HepG2 (cell line): ENCODE measurements at regions not wholly inside any gene's neighbourhood (a gene's known extent, or its start where the extent isn't known, plus 50 kb on each side); places are given as distances from the start of the nearest gene placed in this dataset.

Source experiments
- ATAC-seq: fragments of 200-7000 bp; cut with Tn5 transposase; 3 replicates; pipeline ENCODE4 v1.9.1; 2020; ENCODE audit warnings: mild to moderate bottlenecking, moderate library complexity
- BruUV-seq: library from RNA; stranded (reverse); fragments of 400-500 nt; replicated peaks from 2 replicates; lab custom pipeline; 2021; lab: Mats Ljungman, UMichigan
- CTCF ChIA-PET: fragments of 300-600 bp; formaldehyde crosslinking; extraction: SDS; loops from one replicate; lab custom pipeline; 2021; ENCODE audit warnings: low total read pairs, inconsistent platforms, low intra/inter-chr PET ratio; lab: Yijun Ruan, JAX
- POLR2A ChIA-PET: fragments of 350-600 bp; sonication (Branson Sonifier 250); formaldehyde crosslinking; loops from one replicate; lab custom pipeline; 2020; ENCODE audit warnings: antibody characterized with exemption, inconsistent platforms; lab: Yijun Ruan, JAX
- DNase-seq: peaks from one replicate; pipeline ENCODE4 v3.0.0-alpha.2; 2015; ENCODE audit warnings: low spot score
- FAIRE-seq: peaks from 3 replicates; lab custom pipeline; 2011; peaks lifted over from hg19 to GRCh38; lab: Jason Lieb, UNC
- H2AFZ ChIP-seq: one replicate; pipeline ENCODE4 v1.6.1; 2011; ENCODE audit warnings: low read length, inconsistent platforms
- H3K27ac ChIP-seq: fragments of 300-600 bp; 3 replicates; pipeline ENCODE4 v1.8.0; 2011; ENCODE audit warnings: mixed run types, mild to moderate bottlenecking, mixed read lengths, low read length, inconsistent platforms; ENCODE audit not compliant: insufficient read depth; ENCODE audit errors: extremely low read length
- H3K27me3 ChIP-seq, 2 experiments: fragments of 200-600 bp in 1 of 2; 2 replicates in 1 of 2; 3 replicates in 1 of 2; pipeline versions ENCODE4 v1.6.0 to v1.8.0; 2011; ENCODE audit warnings: low read length in 2 of 2, mild to moderate bottlenecking in 2 of 2, moderate library complexity in 2 of 2, inconsistent platforms in 1 of 2; ENCODE audit not compliant: insufficient read depth in 2 of 2, control insufficient read depth in 1 of 2
- H3K36me3 ChIP-seq, 2 experiments: fragments of 200-600 bp in 1 of 2; replicated peaks in 1 of 2; 2 replicates in 1 of 2; 3 replicates in 1 of 2; pipeline versions ENCODE4 v1.5.1 to v1.8.0; 2011; ENCODE audit warnings: low read length in 2 of 2, inconsistent platforms in 1 of 2; ENCODE audit not compliant: insufficient read depth in 2 of 2, control insufficient read depth in 1 of 2
- H3K4me1 ChIP-seq: 2 replicates; pipeline ENCODE4 v1.5.1; 2012; ENCODE audit warnings: low read length, inconsistent platforms; ENCODE audit not compliant: insufficient read depth
- H3K4me2 ChIP-seq: 2 replicates; pipeline ENCODE4 v1.6.0; 2011; ENCODE audit warnings: low read depth, low read length, inconsistent platforms
- H3K4me3 ChIP-seq, 3 experiments: fragments of 200-600 bp in 1 of 3; sonication (generic), shearing (Covaris generic) in 1 of 3; replicated peaks in 1 of 3; 2 replicates each; pipeline ENCODE4 v1.5.1; 2011 to 2016; ENCODE audit warnings: low read length in 3 of 3, inconsistent platforms in 2 of 3, low read depth in 2 of 3, mild to moderate bottlenecking in 2 of 3, control low read depth in 1 of 3, mixed read lengths in 1 of 3; ENCODE audit not compliant: insufficient read depth in 1 of 3
- H3K79me2 ChIP-seq: one replicate; pipeline ENCODE4 v1.6.1; 2011; ENCODE audit warnings: low read length, inconsistent platforms; ENCODE audit not compliant: insufficient read depth
- H3K9ac ChIP-seq: 2 replicates; pipeline ENCODE4 v1.6.0; 2011; ENCODE audit warnings: mild to moderate bottlenecking, low read depth, low read length, inconsistent platforms; ENCODE audit not compliant: insufficient read depth
- H3K9me3 ChIP-seq: 2 replicates; pipeline ENCODE4 v1.5.1; 2012; ENCODE audit warnings: mild to moderate bottlenecking, low read length
- H4K20me1 ChIP-seq: 2 replicates; pipeline ENCODE4 v1.6.0; 2011; ENCODE audit warnings: inconsistent platforms, mild to moderate bottlenecking, low read length, moderate library complexity; ENCODE audit not compliant: insufficient read depth
- ATF2 ChIP-seq: sonication (generic); formaldehyde crosslinking; IDR thresholded peaks from 2 replicates; pipeline ENCODE4 v1.4.0; 2020; ENCODE audit warnings: missing genetic modification reagents
- FOSL2 ChIP-seq: sonication (generic); formaldehyde crosslinking; IDR thresholded peaks from 2 replicates; pipeline ENCODE4 v1.4.0; 2020; ENCODE audit warnings: missing genetic modification reagents
- HBP1 ChIP-seq: IDR thresholded peaks from 2 replicates; pipeline ENCODE4 v1.6.1; 2016; ENCODE audit warnings: low read depth, control low read depth
- KLF16 ChIP-seq, 2 experiments: sonication (generic) in 1 of 2; formaldehyde crosslinking in 1 of 2; IDR thresholded peaks; 2 replicates each; pipeline versions ENCODE4 v1.6.1 to v1.8.0; 2016 to 2023; ENCODE audit warnings: missing genetic modification reagents in 2 of 2, missing compliant biosample characterization in 1 of 2
- MYNN ChIP-seq: sonication (generic); formaldehyde crosslinking; IDR thresholded peaks from 2 replicates; pipeline ENCODE4 v1.4.0; 2020; ENCODE audit warnings: mild to moderate bottlenecking, low read depth, missing genetic modification reagents
- NFKBIZ ChIP-seq: IDR thresholded peaks from 2 replicates; pipeline ENCODE4 v1.6.1; 2018; ENCODE audit warnings: missing genetic modification reagents, missing compliant biosample characterization
- PLSCR1 ChIP-seq: sonication (generic); formaldehyde crosslinking; IDR thresholded peaks from 2 replicates; pipeline ENCODE4 v1.5.0; 2020; ENCODE audit warnings: missing genetic modification reagents, mild to moderate bottlenecking, borderline replicate concordance
- RAD21 ChIP-seq: fragments of 450-650 bp; formaldehyde crosslinking; IDR thresholded peaks from 2 replicates; pipeline ENCODE4 v1.5.0; 2020; ENCODE audit warnings: mild to moderate bottlenecking
- SSRP1 ChIP-seq: IDR thresholded peaks from 2 replicates; pipeline ENCODE4 v1.6.1; 2016; ENCODE audit warnings: control low read depth
- U2AF1 ChIP-seq: fragments of 200-400 bp; formaldehyde crosslinking; optimal IDR thresholded peaks from 2 replicates; pipeline ENCODE3; 2017; ENCODE audit warnings: mild to moderate bottlenecking, low read depth, low read length
- ZFP37 ChIP-seq: sonication (generic); formaldehyde crosslinking; IDR thresholded peaks from 2 replicates; pipeline ENCODE4 v1.4.0; 2020; ENCODE audit warnings: missing genetic modification reagents, borderline replicate concordance
- ZNF20 ChIP-seq: sonication (generic); formaldehyde crosslinking; IDR thresholded peaks from 2 replicates; pipeline ENCODE4 v1.4.0; 2020; ENCODE audit warnings: mild to moderate bottlenecking, moderate library complexity, missing genetic modification reagents
- ZNF235 ChIP-seq: sonication (generic); formaldehyde crosslinking; IDR thresholded peaks from 2 replicates; pipeline ENCODE4 v1.8.1; 2023; ENCODE audit warnings: mild to moderate bottlenecking, missing genetic modification reagents, borderline replicate concordance
- ZNF33A ChIP-seq: sonication (generic); formaldehyde crosslinking; IDR thresholded peaks from 2 replicates; pipeline ENCODE4 v1.5.1; 2020; ENCODE audit warnings: missing genetic modification reagents, mild to moderate bottlenecking, moderate library complexity, borderline replicate concordance
- ZNF33B ChIP-seq: sonication (generic); formaldehyde crosslinking; IDR thresholded peaks from 2 replicates; pipeline ENCODE4 v1.5.1; 2020; ENCODE audit warnings: mild to moderate bottlenecking, missing genetic modification reagents
- ZNF816 ChIP-seq: sonication (generic); formaldehyde crosslinking; IDR thresholded peaks from 2 replicates; pipeline ENCODE4 v1.8.0; 2022; ENCODE audit warnings: missing genetic modification reagents, mild to moderate bottlenecking, borderline replicate concordance
- ZXDC ChIP-seq: sonication (generic); formaldehyde crosslinking; IDR thresholded peaks from 2 replicates; pipeline ENCODE4 v1.5.0; 2020; ENCODE audit warnings: mild to moderate bottlenecking, missing genetic modification reagents
- WGBS: methylation state at CpG from one replicate; pipeline ENCODE4 v1.1.6; 2017; ENCODE audit warnings: low lambda C conversion rate; 5-methylcytosine and 5-hydroxymethylcytosine counted together
- in situ Hi-C: cut with HindIII; loops from 2 replicates; pipeline ENCODE4 v1.10.0; 2017; ENCODE audit warnings: low pct_unique_long_range_greater_than_20kb; ENCODE audit not compliant: extremely low pct_ligation_motif_present
- intact Hi-C: fragments of 100-400 bp; cut with micrococcal nuclease; formaldehyde crosslinking; loops from one replicate; pipeline ENCODE4 v1.10.0; 2022; ENCODE audit not compliant: unreplicated experiment

GRCh38 chr3:41060106-41060505, 139.2 kb upstream of the CTNNB1 start:
- no peak for FAIRE-seq
- CTCF ChIA-PET, result no interaction called here

More at GRCh38 chr3:41060106-41060505, 139.2 kb upstream of the CTNNB1 start:
- Histone ChIP-seq H3K27ac (no peak overlapping the region), H3K4me2 (no peak overlapping the region), H3K27me3 (peaks cover 0 to 1% of the 10 kb centered on the region in 2 experiments; a peak in 1 of 5 replicates), H3K9ac (no peak overlapping the region), H3K4me3 (no peak overlapping the region), H3K9me3 (no peaks in the 10 kb centered on the region)
- in situ Hi-C loops, result no loop called here
- ATAC-seq, result no peak
- intact Hi-C loops, result no loop called here
- TF ChIP-seq FOSL2 (CRISPR knock-in tag), result no peak
- TF ChIP-seq ZFP37 (CRISPR knock-in tag), result no peak
- TF ChIP-seq U2AF1, result no peak
- TF ChIP-seq ZNF20 (CRISPR knock-in tag), result no peak
- TF ChIP-seq ZNF33B (CRISPR knock-in tag), result no peak
- no peak for TF ChIP-seq KLF16 (CRISPR knock-in tag; IDR thresholded peaks at IDR 0.05)
- TF ChIP-seq SSRP1 (CRISPR knock-in tag), result no peak
- TF ChIP-seq RAD21 (CRISPR knock-in tag), result no peak
- TF ChIP-seq PLSCR1 (CRISPR knock-in tag), result no peak
- no peak for TF ChIP-seq HBP1 (CRISPR knock-in tag)
- no peak for TF ChIP-seq ZNF235 (CRISPR knock-in tag)
- TF ChIP-seq ZXDC (CRISPR knock-in tag), result no peak
- TF ChIP-seq MYNN, result no peak
- no peak for TF ChIP-seq ZNF816 (CRISPR knock-in tag)
- no peak for TF ChIP-seq ATF2 (CRISPR knock-in tag)
- TF ChIP-seq ZNF33A (CRISPR knock-in tag), result no peak
- no peak for TF ChIP-seq NFKBIZ (CRISPR knock-in tag)
- TF ChIP-seq, all 625 proteins: peak for 0
- Histone ChIP-seq H4K20me1 (no peaks in the 10 kb centered on the region), H3K36me3 (no peaks in the 10 kb centered on the region), H3K79me2 (no peaks in the 10 kb centered on the region), H2AFZ (no peak overlapping the region), H3K4me1 (no peaks in the 10 kb centered on the region)
- WGBS, result 66% methylated on average over 2 of the region's 2 CpGs
- no TSS peak for BruUV-seq
- no peak for DNase-seq
- POLR2A ChIA-PET, result no interaction called here
